ENCODE measurements at regions not wholly inside any gene's neighbourhood (a gene's known extent, or its start where the extent isn't known, plus 50 kb on each side); places are given as distances from the start of the nearest gene placed in this dataset.

DNA sequence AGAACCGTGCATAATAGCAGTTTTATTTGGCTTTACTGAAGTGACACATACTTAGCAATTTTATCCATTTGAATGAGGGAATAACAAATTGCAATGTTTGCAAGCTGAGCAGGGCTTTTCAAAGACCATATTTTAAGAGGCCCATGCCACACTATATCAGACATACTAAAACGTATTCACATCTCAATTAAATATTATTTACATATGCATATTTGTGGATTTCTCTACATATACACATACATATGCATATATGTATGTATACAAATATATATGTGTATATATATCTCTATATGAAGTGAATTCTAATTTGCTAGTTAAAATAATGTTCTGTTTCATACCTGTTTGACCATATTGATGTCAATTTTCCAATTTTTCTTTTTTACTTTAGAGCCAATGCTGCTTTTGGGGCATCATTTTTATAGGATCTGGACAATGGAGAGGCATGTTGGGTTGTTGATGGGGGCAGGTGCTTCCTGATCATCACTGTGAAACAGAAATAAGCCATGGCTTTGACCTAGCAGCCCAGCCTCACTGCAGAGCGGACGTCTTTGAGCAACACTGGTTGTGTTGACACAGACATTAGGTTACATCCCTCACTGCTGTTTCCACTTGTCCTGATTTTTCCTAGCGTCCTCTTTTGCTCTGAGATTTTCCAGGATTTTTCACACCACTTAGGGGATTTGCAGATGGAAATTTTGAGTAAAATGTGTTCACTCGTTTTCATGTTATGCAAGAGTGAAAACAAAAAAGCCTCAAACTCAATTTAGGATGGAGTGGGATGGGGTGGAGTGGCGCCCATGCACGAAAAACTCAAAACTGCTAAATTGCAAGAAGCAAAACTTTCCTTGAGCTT lies 56.9 kb downstream of the RDH14 start:
- H3K36me3 Mint-ChIP-seq, result no peaks in the 10 kb centered on the region
- H3K27ac Mint-ChIP-seq, result no peak overlapping the region
- ATAC-seq, result no peak
- no peak for DNase-seq (ENCODE audit: low spot score in 2 of 2)
- no peaks in the 10 kb centered on the region for H3K9me3 Mint-ChIP-seq

DNA sequence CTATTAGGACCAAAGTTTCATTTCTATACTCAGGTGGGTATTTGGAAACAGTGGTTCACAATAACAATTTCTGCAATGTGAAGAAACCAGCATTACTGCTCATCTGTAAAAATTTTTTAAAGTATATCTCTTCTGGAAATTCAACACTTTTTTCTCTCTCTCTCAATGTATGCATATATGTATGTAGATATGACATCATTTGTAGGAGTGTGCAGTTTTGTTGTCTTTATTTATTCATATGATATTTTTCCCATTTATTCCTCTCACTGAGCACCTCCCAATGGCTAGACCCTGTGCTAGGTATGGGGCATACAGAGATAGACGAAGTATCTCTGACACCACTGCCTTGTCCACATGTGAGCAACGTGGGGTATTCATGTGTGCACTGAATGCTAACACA lies 58.3 kb downstream of the RDH14 start:
- DNase-seq (ENCODE audit: low spot score in 2 of 2) (no peak), ATAC-seq (no peak)
- no peaks in the 10 kb centered on the region for H3K36me3 Mint-ChIP-seq
- no peaks in the 10 kb centered on the region for H3K9me3 Mint-ChIP-seq
- H3K27ac Mint-ChIP-seq, result no peak overlapping the region

DNA sequence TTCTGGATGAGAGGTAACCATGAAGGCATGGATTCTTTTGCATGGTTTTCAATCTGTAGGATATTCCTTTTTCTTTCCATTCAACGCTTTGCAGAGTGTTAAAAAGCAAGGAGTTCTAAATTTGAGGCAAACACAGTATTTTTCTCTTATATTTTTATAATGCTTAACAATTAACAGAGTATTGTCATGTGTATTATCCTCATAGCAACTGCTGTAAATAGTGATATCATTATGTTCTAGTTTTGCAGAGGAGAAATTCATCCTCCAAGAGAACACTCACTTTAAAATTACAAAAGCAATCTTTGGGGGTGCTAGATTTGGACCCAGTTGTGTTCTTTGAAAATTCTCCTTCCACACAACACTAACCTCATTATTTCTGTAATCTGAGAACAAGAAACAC lies 58.7 kb downstream of the RDH14 start:
- Mint-ChIP-seq H3K9me3 (no peaks in the 10 kb centered on the region), H3K36me3 (no peaks in the 10 kb centered on the region), H3K27ac (no peak overlapping the region)
- ATAC-seq, result no peak
- no peak for DNase-seq (ENCODE audit: low spot score in 2 of 2)

DNA sequence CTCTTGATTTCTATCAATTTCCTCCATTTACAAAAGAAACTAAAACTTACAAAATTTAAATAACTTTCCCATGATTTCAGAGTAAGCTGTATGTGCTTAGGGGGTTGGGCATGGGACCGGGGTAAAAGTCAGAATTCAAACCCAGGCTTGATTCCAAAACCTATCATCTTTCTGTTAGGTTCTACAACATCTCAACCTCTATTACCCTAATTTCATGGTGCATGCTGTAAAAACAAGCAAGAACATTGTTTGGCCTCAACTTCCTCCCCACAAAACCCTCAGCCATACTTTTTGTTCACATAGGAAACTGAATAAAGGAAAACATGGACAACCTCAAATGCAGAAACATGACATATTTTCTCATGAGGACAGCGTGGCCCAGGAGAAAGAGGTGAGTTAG lies 59.3 kb downstream of the RDH14 start:
- ATAC-seq, result no peak
- Mint-ChIP-seq H3K9me3 (no peaks in the 10 kb centered on the region), H3K27ac (no peak overlapping the region), H3K36me3 (no peaks in the 10 kb centered on the region)
- DNase-seq (ENCODE audit: low spot score in 2 of 2), result no peak

DNA sequence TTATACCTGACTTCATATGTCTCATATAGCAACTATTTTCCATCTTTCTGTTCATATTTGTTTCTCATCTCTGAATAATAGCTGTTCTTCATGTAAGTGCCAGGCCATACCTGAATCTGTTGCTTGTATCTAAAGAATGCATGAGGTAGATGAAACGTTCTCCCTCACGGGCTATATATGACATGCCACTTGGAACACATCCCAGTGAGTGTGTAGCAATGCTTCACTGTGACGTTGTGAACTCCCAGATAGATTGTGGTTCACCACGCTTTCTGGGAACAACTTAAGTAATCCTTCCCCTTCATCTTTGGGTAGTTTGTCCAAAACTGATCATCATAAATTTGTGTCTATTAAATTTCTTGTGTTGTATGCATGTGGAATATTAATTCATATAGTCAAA lies 60.1 kb downstream of the RDH14 start:
- ATAC-seq (no peak), DNase-seq (ENCODE audit: low spot score in 2 of 2) (no peak)
- no peaks in the 10 kb centered on the region for H3K36me3 Mint-ChIP-seq
- no peaks in the 10 kb centered on the region for H3K9me3 Mint-ChIP-seq
- no peak overlapping the region for H3K27ac Mint-ChIP-seq

DNA sequence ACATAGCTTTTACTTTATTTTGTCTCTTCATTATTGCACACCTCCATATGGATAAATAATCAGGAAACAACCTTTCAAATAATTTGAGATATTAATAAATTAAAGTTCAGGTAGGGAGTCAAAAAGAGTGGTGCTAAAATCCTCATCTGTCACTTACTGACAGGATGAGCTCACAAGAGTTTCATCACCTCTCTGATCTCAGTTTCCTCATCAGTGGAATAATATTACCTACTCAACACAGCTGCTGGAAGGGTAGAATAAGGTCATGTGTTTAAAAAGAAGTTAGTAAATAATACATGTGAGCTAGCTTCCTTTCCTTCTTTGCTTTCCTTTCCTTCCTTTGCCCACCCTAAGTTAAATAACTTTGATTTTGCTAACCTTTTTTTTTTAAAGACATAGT lies 61.9 kb downstream of the RDH14 start:
- Mint-ChIP-seq H3K36me3 (no peaks in the 10 kb centered on the region), H3K9me3 (no peaks in the 10 kb centered on the region), H3K27ac (no peak overlapping the region)
- DNase-seq (ENCODE audit: low spot score in 2 of 2), result no peak
- no peak for ATAC-seq

DNA sequence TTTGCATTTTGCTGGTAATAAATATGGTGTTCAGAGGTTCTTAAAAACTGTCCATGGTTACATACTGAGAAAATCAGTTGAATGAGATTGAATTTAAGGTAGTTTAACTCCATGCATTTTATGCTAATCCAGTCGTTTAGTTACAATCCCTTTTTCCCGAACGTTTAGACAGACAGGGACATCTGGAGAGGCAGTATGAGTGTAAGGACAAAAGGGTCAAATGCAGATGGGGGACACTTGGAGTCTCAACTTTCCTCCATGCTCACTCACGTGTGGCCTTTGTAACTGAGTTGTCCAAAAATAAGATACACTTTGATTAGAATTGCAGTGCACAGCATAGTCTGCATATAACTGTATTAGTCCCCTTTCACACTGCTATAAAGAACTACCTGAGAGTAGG lies 63.9 kb downstream of the RDH14 start:
- no peak for ATAC-seq

DNA sequence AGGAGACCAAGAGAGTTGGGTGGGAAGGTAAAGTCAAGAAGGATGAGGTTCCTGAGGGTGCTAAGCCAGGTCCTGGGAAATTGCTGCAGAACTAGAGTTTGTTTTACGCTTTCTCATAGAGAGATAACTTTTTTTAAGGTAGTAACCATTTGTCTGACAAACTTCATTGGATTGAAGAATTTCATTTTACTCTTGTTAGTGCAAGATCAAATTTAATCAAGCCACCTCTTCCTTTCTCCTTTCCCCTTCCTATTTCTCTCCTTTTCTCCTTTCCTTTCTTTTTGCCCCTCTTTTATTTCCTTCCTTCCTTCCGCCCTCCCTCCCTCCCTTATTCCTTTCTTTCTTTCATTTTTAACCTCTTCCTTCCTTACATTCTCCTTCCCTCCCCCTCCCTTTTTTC lies 65.4 kb downstream of the RDH14 start:
- H3K9me3 Mint-ChIP-seq, result no peaks in the 10 kb centered on the region

More for the DNA sequence above, 63.9 kb downstream of the RDH14 start:
- Mint-ChIP-seq H3K36me3 (no peaks in the 10 kb centered on the region), H3K9me3 (no peaks in the 10 kb centered on the region), H3K27ac (no peak overlapping the region)
- no peak for DNase-seq (ENCODE audit: low spot score in 2 of 2)

DNA sequence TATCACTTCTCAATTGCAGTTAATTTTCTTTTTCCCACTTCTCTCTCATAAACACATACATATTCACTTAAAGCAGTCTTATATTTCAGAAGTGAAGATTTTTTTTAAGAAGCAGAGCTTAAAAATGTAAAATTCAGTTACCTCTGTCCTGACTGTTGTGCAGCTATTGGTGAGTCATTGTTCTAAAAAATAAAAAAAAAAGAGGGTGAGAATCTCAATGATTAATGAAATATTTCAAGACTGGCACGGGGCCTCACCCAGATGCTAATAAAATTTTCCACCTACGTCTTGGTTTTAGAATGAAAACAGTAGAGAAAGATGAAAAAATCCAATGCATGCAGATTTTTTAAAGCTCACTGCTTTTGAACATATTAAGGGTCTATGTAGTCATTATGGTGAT lies 67.7 kb downstream of the RDH14 start:
- Mint-ChIP-seq H3K36me3 (no peaks in the 10 kb centered on the region), H3K27ac (no peak overlapping the region), H3K9me3 (no peaks in the 10 kb centered on the region)
- no peak for ATAC-seq
- no peak for DNase-seq (ENCODE audit: low spot score in 2 of 2)

More for the DNA sequence above, 65.4 kb downstream of the RDH14 start:
- no peaks in the 10 kb centered on the region for H3K36me3 Mint-ChIP-seq
- H3K27ac Mint-ChIP-seq, result no peak overlapping the region
- no peak for ATAC-seq
- DNase-seq (ENCODE audit: low spot score in 2 of 2), result no peak

DNA sequence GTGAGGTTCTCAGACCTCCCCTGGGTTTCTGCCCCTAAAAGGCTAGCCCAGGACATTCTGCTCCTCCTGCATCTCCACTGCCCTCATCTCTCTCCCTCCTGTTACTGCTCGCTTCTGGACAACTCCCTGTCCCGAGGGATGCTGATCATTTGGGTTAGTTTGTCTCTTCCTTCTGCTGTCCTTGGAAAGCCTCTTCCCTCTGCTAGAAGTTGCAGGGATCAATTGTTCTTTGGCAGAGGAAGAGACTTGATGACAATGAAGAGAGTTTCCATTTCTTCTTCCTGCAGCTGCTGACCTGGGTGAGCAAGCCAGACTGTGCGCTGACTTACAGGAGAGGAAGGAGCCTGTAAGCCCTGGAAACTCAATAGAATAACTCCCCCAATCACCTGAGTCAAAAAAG lies 68.9 kb downstream of the RDH14 start:
- Mint-ChIP-seq H3K9me3 (no peaks in the 10 kb centered on the region), H3K27ac (no peak overlapping the region), H3K36me3 (no peaks in the 10 kb centered on the region)
- ATAC-seq, result no peak
- no peak for DNase-seq (ENCODE audit: low spot score in 2 of 2)

DNA sequence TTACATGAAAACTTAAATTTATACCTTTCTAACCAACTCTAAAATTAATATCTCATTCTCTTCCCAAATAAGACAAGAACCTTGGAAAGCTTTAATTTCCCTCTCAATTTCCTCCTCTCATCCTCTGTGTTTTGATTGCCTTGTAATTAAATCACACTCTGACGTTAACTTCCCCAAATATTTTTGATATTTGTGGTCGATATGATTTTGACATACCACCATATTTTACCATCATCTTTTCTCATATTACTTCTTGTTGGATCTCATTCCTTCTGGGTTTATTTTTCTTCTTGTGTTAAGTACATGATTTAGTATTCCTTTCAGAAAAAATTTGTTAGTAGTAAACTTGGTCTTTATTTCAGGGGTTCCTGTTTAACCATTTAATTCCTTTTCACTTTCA lies 69.6 kb downstream of the RDH14 start:
- no peak for ATAC-seq
- Mint-ChIP-seq H3K9me3 (no peaks in the 10 kb centered on the region), H3K36me3 (no peaks in the 10 kb centered on the region)

DNA sequence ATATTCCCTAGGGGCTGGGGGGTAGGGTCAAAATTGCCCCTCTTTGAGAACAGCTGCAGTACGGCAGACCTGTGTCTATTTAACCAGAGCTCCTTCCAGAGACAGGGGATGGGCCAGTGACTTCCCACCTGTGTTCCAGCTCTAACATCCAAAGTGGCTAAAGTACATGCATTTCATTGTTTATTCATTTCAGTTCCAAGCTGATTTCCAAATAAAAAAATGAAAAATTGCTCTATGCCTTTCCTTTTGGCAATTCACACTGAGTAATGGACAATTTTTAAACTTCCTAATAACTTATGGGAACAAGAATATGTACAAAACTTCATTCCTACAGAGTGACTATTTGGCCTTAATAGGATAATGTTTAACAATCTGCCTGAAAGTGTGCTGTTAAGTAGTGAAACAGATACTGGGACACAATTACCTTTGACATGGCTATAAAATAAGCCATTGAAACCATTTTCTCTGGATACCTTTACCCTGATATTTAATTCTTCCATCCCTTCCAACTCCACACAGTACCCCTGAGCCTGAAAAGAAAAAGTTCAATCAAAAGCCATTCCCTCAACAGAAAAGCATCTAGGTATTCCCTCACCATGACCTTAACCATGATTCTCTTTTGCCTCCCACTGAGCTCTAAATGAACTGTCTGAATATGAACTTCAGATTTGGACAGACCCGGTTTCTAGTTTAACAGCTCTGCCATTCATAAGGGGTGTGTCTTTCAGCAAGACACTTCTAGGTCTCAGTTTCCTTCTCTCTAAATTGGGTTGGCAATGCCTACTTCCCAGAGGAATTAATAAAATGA lies 73.1 kb downstream of the RDH14 start:
- H3K9me3 Mint-ChIP-seq, result no peaks in the 10 kb centered on the region
- DNase-seq (ENCODE audit: low spot score in 2 of 2), result no peak

More for the DNA sequence above, 69.6 kb downstream of the RDH14 start:
- H3K27ac Mint-ChIP-seq, result no peak overlapping the region
- DNase-seq (ENCODE audit: low spot score in 2 of 2), result no peak

DNA sequence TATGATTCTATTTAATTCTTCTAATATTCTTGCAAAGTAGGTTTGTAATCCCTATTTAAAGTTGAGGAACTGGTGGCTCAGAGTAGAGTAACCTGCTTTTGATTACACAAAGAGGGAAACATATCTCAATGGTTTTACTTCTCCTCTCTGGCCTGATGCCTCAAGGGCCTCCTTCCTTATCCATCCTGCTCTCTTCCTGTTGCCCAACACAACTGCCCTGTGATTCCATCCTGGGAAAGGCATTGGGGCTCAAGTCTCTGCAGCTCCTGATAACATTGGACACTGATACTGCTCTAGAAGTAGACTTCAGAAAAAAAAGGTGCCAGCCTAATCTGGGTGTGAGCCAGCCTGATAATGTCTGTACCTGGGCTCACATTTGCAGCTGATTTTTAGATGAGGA lies 75.8 kb downstream of the RDH14 start:
- Mint-ChIP-seq H3K27ac (no peak overlapping the region), H3K9me3 (no peaks in the 10 kb centered on the region), H3K36me3 (no peaks in the 10 kb centered on the region)
- DNase-seq (ENCODE audit: low spot score in 2 of 2), result no peak
- ATAC-seq, result no peak

More for the DNA sequence above, 73.1 kb downstream of the RDH14 start:
- Mint-ChIP-seq H3K36me3 (no peaks in the 10 kb centered on the region), H3K27ac (no peak overlapping the region)
- no peak for ATAC-seq

DNA sequence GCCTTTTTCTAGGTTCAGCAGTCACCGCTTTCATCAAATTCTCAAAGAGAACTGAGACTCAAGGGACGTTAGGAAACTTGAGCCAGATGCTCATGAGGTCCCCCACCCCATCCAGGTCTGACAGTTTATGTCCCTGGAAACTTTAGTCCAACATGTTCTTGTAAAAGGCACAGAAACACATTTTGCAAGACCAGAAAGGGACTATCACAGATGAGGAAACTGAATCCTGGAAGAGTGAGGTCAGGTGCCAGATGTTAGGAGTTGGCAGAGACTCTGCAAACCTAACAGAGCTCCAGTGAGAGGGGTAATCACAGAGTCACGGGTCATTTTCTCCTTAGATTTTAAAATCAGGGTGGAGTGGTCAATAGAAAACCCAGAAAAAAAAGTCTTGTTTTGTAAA lies 76.6 kb downstream of the RDH14 start:
- no peak for ATAC-seq
- Mint-ChIP-seq H3K9me3 (no peaks in the 10 kb centered on the region), H3K36me3 (no peaks in the 10 kb centered on the region), H3K27ac (no peak overlapping the region)
- DNase-seq (ENCODE audit: low spot score in 2 of 2), result no peak

DNA sequence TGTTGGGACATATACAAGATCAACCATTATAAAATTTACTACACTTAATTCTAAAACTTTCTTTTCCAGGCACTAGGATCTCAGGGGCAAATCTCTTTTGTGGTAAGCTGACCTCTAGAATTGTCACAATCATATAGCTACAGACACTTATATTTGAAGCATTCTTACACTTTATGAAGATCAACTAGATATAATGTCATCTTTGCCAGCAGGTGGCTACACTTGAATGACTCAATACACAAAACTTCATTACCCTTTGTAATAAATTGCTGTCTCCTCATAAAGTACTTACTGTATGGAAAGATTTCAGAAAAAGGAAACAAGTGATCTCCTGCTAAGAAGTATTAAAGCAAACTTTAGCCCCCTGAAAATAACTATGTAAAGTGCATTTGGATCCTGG lies 77.8 kb downstream of the RDH14 start:
- no peak for DNase-seq (ENCODE audit: low spot score in 2 of 2)
- no peaks in the 10 kb centered on the region for H3K9me3 Mint-ChIP-seq
- no peak overlapping the region for H3K27ac Mint-ChIP-seq
- no peak for ATAC-seq
- no peaks in the 10 kb centered on the region for H3K36me3 Mint-ChIP-seq

DNA sequence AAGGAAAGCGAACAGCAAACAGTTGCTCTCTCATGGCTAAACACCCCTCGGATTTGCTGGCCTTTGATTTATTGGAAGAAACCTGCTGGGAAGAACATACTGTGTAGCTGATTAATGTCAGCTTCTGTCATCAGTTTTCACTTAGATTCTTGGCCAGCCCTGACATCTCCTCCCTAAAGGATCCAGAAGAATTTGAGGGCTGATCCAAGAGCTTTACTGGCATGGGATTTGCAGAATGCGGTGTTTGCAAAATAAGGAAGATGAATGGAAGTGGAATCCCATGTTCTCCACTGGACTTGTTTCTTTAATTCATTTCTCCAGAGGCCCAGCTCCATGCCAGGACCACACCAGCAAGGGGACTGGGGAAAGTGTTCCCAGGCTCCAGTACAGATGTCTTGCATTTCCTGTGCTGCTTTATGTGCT lies 80.5 kb downstream of the RDH14 start:
- Mint-ChIP-seq H3K27ac (no peak overlapping the region), H3K36me3 (no peaks in the 10 kb centered on the region), H3K9me3 (no peaks in the 10 kb centered on the region)
- no peak for DNase-seq (ENCODE audit: low spot score in 2 of 2)
- ATAC-seq, result no peak

DNA sequence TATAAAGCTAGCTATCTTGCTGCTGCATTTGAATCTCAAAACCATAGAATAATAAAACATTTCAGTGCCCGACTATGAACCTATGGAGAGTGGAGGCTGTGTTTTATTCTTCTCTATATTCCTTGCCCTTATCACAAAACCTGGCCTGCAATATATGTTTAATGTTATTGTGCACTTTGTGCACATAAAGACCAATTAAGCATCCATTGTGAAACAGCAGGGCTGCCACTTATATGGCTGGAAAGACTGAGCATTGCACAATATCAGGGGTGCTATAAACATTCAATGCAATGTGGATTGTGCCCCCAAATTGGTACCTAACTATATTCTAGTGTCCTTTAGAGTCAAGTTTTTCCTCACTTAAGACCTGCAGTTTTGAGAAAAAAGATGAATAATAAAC lies 83.2 kb downstream of the RDH14 start:
- Mint-ChIP-seq H3K27ac (no peak overlapping the region), H3K9me3 (no peaks in the 10 kb centered on the region), H3K36me3 (no peaks in the 10 kb centered on the region)
- ATAC-seq (no peak), DNase-seq (ENCODE audit: low spot score in 2 of 2) (no peak)

DNA sequence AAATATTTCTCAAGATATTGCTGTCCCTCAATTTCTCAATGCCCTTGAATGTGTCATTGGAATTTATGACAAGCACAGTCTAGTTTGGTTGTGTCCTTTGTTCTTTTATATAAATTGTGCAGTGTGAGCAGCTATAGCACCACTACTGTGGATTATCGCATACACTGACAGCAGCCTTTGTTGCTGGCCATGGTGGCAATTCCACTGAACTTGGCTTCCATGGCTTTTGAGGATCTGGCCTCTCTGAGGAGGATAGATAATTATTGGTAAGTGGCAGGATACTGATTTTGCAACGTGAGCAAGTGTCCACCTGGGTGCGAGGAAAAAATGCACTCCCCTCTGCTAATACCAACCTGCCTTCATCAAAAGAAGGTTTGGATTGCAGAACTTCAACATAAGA lies 84.0 kb downstream of the RDH14 start:
- Mint-ChIP-seq H3K9me3 (no peaks in the 10 kb centered on the region), H3K27ac (no peak overlapping the region), H3K36me3 (no peaks in the 10 kb centered on the region)
- DNase-seq (ENCODE audit: low spot score in 2 of 2), result no peak
- no peak for ATAC-seq

Data from activated naive CD4-positive, alpha-beta T cell treated with anti-CD3 and anti-CD28 coated beads, Interleukin-2, amount 50 U/mL, for 72 hours (primary cell).